Kidney (tissue), 13 donors: ENCODE measurements at regions not wholly inside any gene's neighbourhood (a gene's known extent, or its start where the extent isn't known, plus 50 kb on each side); places are given as distances from the start of the nearest gene placed in this dataset.
A peak's percentile ranks its signal among the peaks of the same experiment; 100 is the strongest.
"Not testable (repeated sequence)": the region's sequence is repeated elsewhere in the genome, so short reads cannot be mapped to it uniquely, and the experiment has no call there.

ENCODE experiments used
- DNase-seq, 5 donors: peaks; one replicate each; pipeline ENCODE4 v3.0.0-alpha.2; 2013 to 2020
- FAIRE-seq: peaks from 2 replicates; lab custom pipeline; 2012; peaks lifted over from hg19 to GRCh38; lab: Jason Lieb, UNC
- H3K27ac ChIP-seq, 2 donors: one replicate each; pipeline ENCODE4 v1.7.0; 2013; ENCODE audit warnings: low read depth in 2 of 2, low read length in 2 of 2, inconsistent platforms in 1 of 2
- H3K27me3 ChIP-seq: one replicate; pipeline ENCODE4 v1.7.1; 2013; ENCODE audit warnings: low read length, inconsistent platforms; ENCODE audit not compliant: control insufficient read depth, insufficient read depth
- H3K36me3 ChIP-seq, 3 donors: one replicate each; pipeline versions ENCODE4 v1.7.0 to v1.7.1; 2013; ENCODE audit warnings: low read length in 3 of 3, control low read depth in 1 of 3, inconsistent platforms in 1 of 3; ENCODE audit not compliant: insufficient read depth in 3 of 3, control insufficient read depth in 2 of 3
- H3K4me1 ChIP-seq, 3 donors: one replicate each; pipeline versions ENCODE4 v1.7.0 to v1.7.1; 2013; ENCODE audit warnings: low read length in 3 of 3, inconsistent platforms in 1 of 3, low read depth in 1 of 3; ENCODE audit not compliant: control insufficient read depth in 2 of 3, insufficient read depth in 2 of 3
- H3K4me3 ChIP-seq, 3 donors: one replicate each; pipeline versions ENCODE4 v1.7.0 to v1.8.1; 2013; ENCODE audit warnings: low read length in 3 of 3, control low read depth in 1 of 3, inconsistent platforms in 1 of 3
- H3K9ac ChIP-seq, 3 donors: one replicate each; pipeline versions ENCODE4 v1.7.0 to v1.7.1; 2013; ENCODE audit warnings: low read length in 3 of 3, control low read depth in 1 of 3, inconsistent platforms in 1 of 3
- H3K9me3 ChIP-seq, 3 donors: one replicate each; pipeline versions ENCODE4 v1.7.0 to v1.7.1; 2013; ENCODE audit warnings: low read length in 3 of 3, control low read depth in 1 of 3, inconsistent platforms in 1 of 3; ENCODE audit not compliant: control insufficient read depth in 2 of 3, insufficient read depth in 1 of 3
- intact Hi-C: fragments of 100-400 bp; cut with DNase I; formaldehyde crosslinking; loops from one replicate; pipeline ENCODE4 v1.11.1; 2022
- TF ChIP-seq, protein P1 (sequence below): IDR thresholded peaks from 3 replicates; pipeline ENCODE4 v1.5.1; 2012; ENCODE audit warnings: mild to moderate bottlenecking, moderate library complexity, borderline replicate concordance; ENCODE audit not compliant: insufficient read depth; ENCODE audit errors: extremely low read depth
- donor health status: control.
- donor health status: control.
- donor health status: control.
- donor health status: control.
- donor health status: control.
- donor health status: DM: yes; HTN: yes; CAD: no.
- donor health status: Normal renal cell carcinoma (clear cell type).

- FAIRE-seq (no peak), DNase-seq (peak in 4 of 5 donors; percentile 51 to 58 (median 54))
- TF ChIP-seq, protein P1, sequence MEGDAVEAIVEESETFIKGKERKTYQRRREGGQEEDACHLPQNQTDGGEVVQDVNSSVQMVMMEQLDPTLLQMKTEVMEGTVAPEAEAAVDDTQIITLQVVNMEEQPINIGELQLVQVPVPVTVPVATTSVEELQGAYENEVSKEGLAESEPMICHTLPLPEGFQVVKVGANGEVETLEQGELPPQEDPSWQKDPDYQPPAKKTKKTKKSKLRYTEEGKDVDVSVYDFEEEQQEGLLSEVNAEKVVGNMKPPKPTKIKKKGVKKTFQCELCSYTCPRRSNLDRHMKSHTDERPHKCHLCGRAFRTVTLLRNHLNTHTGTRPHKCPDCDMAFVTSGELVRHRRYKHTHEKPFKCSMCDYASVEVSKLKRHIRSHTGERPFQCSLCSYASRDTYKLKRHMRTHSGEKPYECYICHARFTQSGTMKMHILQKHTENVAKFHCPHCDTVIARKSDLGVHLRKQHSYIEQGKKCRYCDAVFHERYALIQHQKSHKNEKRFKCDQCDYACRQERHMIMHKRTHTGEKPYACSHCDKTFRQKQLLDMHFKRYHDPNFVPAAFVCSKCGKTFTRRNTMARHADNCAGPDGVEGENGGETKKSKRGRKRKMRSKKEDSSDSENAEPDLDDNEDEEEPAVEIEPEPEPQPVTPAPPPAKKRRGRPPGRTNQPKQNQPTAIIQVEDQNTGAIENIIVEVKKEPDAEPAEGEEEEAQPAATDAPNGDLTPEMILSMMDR, result no peak
Measured at GRCh38 chr6:137297887-137298286, 78.7 kb upstream of the IFNGR1 start.

GRCh38 chr6:137292326-137292725 lies 73.1 kb upstream of the IFNGR1 start:
- H3K4me1 ChIP-seq, H3K4me3 ChIP-seq, FAIRE-seq, DNase-seq, H3K9ac ChIP-seq, H3K9me3 ChIP-seq, H3K36me3 ChIP-seq, H3K27ac ChIP-seq, H3K27me3 ChIP-seq, intact Hi-C loops: not testable (repeated sequence)

More at GRCh38 chr6:137297887-137298286, 78.7 kb upstream of the IFNGR1 start:
- no peaks in the 10 kb centered on the region for H3K27me3 ChIP-seq
- H3K9ac ChIP-seq, result no peak overlapping the region
- no peak overlapping the region for H3K4me3 ChIP-seq
- intact Hi-C loops, result no loop called here
- H3K36me3 ChIP-seq, result no peaks in the 10 kb centered on the region
- no peaks in the 10 kb centered on the region for H3K4me1 ChIP-seq
- no peaks in the 10 kb centered on the region for H3K9me3 ChIP-seq
- no peak overlapping the region for H3K27ac ChIP-seq

- Histone ChIP-seq H3K4me3 (no peak overlapping the region), H3K9ac (no peak overlapping the region), H3K4me1 (no peaks in the 10 kb centered on the region), H3K9me3 (no peaks in the 10 kb centered on the region), H3K36me3 (no peaks in the 10 kb centered on the region), H3K27me3 (no peaks in the 10 kb centered on the region), H3K27ac (no peak overlapping the region)
- FAIRE-seq (no peak), DNase-seq (peak in 1 of 5 donors; percentile 22)
- TF ChIP-seq, protein P1, result no peak
- intact Hi-C loops, result no loop called here
Measured at GRCh38 chr6:137291441-137291840, 72.3 kb upstream of the IFNGR1 start.

DNA sequence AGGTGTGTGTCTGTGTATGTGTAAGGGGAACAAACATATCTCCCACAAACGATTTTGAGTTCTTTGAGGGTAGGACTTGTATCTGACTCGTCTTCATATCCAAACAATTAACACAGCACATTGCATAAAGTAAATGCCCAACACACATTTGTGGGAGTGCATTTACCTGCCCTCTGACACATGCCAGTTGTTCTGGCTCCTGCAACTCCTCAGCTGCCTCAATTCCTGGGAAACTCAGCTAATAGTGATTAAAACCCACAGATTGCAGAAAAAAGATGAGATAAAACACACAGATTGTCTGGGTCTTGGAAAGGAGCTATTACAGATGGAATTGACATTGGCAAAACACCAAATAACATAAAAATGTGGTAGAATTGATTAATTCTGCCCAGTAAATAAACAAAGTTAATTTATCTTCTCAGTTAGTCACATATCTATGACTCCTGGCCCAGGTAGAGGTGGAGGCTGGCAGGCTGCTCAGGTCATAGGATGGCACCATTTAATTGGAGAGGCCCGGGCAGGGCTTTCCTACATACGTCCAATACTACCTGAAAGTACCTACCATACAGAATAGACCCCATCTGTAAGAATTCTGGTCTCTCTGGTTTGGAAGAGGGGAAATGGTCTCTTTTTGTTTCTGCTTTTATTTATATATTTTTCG lies 71.5 kb upstream of the IFNGR1 start:
- TF ChIP-seq, protein P1, result no peak
- intact Hi-C loops, result no loop called here
- Histone ChIP-seq H3K4me1 (no peaks in the 10 kb centered on the region), H3K9ac (no peak overlapping the region), H3K27ac (no peak overlapping the region), H3K4me3 (no peak overlapping the region), H3K27me3 (no peaks in the 10 kb centered on the region), H3K9me3 (no peaks in the 10 kb centered on the region), H3K36me3 (no peaks in the 10 kb centered on the region)
- no peak for DNase-seq
- FAIRE-seq, result no peak
